Fibroblast of the aortic adventitia (primary cell): ENCODE measurements at regions not wholly inside any gene's neighbourhood (a gene's known extent, or its start where the extent isn't known, plus 50 kb on each side); places are given as distances from the start of the nearest gene placed in this dataset.

Experiments used
- DNase-seq: peaks from one replicate; pipeline ENCODE4 v3.0.0-alpha.2; 2010; ENCODE audit warnings: low read depth
- H3K4me3 ChIP-seq: 2 replicates; pipeline ENCODE4 v1.5.1; 2011; ENCODE audit warnings: low read depth, mild to moderate bottlenecking, control low read depth, low read length, moderate library complexity
- TF ChIP-seq, protein P1 (sequence below): IDR thresholded peaks from 2 replicates; pipeline ENCODE4 v1.5.1; 2011; ENCODE audit warnings: mild to moderate bottlenecking, low read length, control low read depth, inconsistent platforms; ENCODE audit not compliant: insufficient read depth

DNA sequence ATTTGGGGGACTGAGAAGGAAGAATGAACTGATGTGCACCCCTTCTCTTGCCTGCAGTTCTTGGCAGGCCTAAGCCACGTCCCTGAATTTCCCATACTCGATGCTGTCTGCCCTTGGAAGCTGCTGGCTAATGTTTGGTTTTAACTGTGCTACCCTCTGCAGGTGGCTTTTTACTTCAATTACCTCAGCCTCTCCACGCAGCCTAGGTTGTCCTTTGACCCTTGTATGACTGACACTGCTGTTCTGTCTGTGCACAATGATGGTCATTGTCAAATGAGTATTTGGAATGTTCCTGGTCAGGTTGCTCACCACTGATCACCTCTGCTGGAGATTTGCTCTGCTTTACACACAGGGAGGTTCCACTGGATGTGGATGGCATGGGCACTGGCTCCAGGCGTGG lies 137.1 kb downstream of the ZNF518B start:
- no peak overlapping the region for H3K4me3 ChIP-seq
- TF ChIP-seq, protein P1, sequence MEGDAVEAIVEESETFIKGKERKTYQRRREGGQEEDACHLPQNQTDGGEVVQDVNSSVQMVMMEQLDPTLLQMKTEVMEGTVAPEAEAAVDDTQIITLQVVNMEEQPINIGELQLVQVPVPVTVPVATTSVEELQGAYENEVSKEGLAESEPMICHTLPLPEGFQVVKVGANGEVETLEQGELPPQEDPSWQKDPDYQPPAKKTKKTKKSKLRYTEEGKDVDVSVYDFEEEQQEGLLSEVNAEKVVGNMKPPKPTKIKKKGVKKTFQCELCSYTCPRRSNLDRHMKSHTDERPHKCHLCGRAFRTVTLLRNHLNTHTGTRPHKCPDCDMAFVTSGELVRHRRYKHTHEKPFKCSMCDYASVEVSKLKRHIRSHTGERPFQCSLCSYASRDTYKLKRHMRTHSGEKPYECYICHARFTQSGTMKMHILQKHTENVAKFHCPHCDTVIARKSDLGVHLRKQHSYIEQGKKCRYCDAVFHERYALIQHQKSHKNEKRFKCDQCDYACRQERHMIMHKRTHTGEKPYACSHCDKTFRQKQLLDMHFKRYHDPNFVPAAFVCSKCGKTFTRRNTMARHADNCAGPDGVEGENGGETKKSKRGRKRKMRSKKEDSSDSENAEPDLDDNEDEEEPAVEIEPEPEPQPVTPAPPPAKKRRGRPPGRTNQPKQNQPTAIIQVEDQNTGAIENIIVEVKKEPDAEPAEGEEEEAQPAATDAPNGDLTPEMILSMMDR: no peak
- DNase-seq: no peak

DNA sequence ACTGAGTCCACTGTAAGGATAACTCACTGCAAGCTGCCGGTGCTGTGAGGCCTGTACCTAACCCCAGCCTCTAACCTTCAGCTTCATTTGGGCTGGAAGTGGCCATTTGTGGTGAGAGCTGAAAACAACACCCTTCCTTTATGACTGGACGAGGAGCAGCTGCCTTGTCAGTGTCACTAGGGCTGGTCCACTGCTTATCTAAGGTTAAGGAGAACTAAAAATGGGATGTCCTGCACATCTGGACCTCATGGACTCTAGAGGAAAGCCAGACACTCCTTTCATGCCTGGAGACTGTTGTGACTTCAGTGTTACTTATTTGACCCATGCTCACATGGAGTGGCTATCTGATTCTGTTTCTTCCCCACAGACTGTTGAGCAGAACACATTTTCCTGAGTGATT lies 139.9 kb downstream of the ZNF518B start:
- H3K4me3 ChIP-seq: no peak overlapping the region
- DNase-seq: no peak
- TF ChIP-seq, protein P1: no peak

DNA sequence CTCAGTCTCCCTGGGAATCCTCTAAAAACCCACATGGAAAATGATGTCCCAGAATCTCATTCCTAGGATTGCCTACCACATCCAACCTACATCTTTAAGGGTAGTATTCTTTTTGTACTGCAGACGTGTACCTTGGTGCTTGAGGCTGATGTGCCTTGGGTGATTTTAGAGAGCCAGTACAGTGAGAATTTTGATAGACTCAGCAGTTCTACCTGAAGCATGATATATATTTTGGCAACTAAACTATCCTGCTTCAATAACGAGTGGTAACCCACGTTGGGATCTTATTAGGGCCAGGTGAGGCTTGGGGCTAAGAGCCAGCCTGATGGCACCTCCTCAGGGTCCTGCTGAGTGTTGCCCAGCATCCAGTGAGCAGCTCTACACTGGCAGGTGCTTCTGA lies 140.4 kb downstream of the ZNF518B start:
- no peak for DNase-seq
- TF ChIP-seq, protein P1: no peak
- no peak overlapping the region for H3K4me3 ChIP-seq

DNA sequence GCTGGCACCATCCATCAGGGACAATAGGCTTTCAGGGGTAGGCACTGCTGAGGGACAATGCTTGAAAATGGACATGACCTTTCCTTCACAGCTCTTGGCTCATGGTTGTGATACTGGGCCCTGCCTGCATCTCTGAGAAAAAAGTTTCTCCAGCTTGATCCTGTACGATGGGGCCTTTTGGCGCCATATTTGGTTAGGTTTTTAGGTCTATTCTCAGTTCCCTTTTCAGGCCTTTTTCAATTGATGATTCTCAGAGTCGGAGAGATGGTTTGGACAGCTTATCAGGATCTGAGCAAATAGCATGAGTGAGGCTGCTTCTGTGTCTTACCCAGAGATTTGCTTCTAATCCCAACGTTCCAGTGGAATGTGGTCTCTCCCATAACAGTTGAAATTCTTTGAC lies 141.6 kb downstream of the ZNF518B start:
- TF ChIP-seq, protein P1: no peak
- DNase-seq: no peak
- H3K4me3 ChIP-seq: no peak overlapping the region

DNA sequence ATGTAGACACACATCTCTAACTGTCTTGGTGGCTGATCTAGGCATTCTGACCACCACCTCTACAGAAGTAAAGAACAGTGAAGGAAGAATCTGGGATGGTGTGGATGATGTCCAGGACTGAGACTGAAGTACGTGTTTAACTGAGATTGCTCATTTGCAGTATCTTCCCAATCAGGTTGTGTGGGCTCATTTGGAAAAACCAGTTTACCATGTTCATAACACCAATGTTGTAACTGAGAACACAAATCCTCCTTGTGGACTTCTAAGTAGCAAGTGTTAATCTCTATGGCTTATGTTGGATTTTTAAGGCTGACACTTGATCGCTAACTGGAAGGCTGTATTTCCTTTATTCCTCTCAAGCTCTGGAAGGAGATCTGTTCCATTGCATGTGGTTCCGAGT lies 144.7 kb downstream of the ZNF518B start:
- no peak overlapping the region for H3K4me3 ChIP-seq
- DNase-seq: no peak
- TF ChIP-seq, protein P1: no peak

DNA sequence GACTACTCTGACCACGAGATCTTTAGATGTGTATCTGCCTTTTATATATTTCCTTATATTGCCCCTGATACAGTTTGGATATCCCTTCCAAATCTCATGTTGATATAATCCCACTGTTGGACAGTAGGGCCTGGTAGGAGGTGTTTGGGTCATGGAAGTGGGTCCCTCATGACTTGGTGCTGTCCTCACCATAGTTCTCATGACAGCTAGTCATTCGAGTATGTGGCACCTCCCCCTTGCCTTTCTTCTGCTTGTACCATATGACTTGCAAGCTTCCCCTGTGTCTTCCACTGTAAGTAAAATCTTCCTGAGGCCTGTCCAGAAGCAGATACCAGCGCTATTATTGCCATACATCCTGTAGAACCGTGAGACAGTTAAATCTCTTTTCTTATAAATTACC lies 145.3 kb downstream of the ZNF518B start:
- no peak overlapping the region for H3K4me3 ChIP-seq
- no peak for DNase-seq
- TF ChIP-seq, protein P1: no peak

DNA sequence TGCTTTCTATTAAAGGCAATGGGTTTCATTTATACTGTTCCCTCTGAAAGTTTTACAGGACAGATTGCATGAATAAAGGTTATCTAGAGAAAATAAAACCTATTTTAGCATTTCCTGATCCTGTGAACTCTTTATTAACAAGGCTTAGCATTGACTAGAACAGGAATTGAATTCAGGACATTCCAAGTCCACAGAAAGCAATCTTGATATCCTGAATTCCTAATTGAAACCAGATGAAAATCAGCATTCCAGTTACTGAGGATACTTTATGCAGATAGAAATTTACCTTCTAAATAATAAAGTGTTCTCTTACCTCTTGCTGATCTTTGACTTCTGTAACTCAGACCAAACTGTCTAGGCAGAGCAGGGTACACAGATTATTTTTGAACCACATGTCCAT lies 151.4 kb downstream of the ZNF518B start:
- TF ChIP-seq, protein P1: no peak
- DNase-seq: peak; percentile 79
- H3K4me3 ChIP-seq: no peak overlapping the region
